ENCODE measurements at regions not wholly inside any gene's neighbourhood (a gene's known extent, or its start where the extent isn't known, plus 50 kb on each side); places are given as distances from the start of the nearest gene placed in this dataset.
A peak's percentile ranks its signal among the peaks of the same experiment; 100 is the strongest.

DNA sequence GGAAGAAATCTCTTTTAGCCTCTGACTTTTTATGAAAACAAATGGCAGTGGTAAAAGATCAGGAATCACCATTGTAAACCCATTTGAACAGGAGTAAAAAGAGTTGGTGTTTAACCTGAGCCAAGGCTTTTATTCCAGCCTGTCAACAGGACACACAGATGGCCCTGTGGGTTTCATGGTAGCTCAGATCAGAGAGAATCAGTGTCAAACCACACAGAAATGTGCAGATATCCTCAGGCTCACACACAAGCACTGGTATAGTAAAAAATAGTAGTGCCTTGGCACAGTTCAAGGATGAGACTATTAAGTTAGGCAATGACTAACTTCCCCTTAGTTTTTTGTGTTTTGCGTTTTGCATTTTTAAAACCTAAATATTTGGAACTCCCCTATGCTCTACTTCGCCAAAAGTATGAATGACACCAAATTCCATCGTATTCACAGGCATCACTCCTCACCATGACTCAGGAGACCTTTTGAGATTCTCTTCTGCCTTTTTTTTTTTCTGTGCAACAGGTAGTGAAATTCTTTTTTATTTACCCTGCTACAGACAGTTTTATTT, 1200.0 kb downstream of the CDH11 start:
- intact Hi-C loops (cut with DNase I) = no loop called here
- Histone ChIP-seq H3K27ac (ENCODE audit: low read length) (no peak overlapping the region), H3K9me3 (ENCODE audit: control insufficient read depth, low read length) (no peaks in the 10 kb centered on the region), H3K4me1 (ENCODE audit: control insufficient read depth, insufficient read depth, low read length) (no peaks in the 10 kb centered on the region), H3K27me3 (ENCODE audit: control insufficient read depth, insufficient read depth) (no peaks in the 10 kb centered on the region), H3K4me3 (ENCODE audit: low read length) (no peak overlapping the region)
- ATAC-seq = no peak
- WGBS = 76% methylated on average over 3 of the region's 3 CpGs
- DNase-seq = no peak

DNA sequence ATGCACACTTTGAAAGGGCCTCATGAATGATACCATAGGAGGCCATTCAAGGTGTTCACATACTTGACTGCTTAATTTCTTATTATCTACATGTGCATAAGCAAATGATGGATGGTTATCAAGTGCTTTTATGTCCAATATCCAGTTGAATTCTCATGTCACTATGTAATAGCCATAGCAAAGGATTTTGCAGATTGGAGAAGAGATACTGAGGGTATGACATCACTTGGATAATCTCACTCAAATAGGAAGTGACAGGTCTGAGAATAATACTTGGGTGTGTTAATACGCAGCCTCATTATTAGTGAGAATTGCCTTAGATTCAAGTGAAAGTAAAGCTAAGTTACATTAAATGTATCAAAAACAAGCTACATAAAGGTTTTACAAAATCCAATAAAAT, 1208.6 kb downstream of the CDH11 start:
- no peak for DNase-seq
- H3K27me3 ChIP-seq (ENCODE audit: control insufficient read depth, insufficient read depth) = no peaks in the 10 kb centered on the region
- intact Hi-C loops (cut with DNase I) = no loop called here
- H3K4me1 ChIP-seq (ENCODE audit: control insufficient read depth, insufficient read depth, low read length) = no peaks in the 10 kb centered on the region
- no peak overlapping the region for H3K4me3 ChIP-seq (ENCODE audit: low read length)
- no peaks in the 10 kb centered on the region for H3K9me3 ChIP-seq (ENCODE audit: control insufficient read depth, low read length)
- no peak for ATAC-seq
- WGBS = 85% methylated on average over 1 of the region's 1 CpG
- no peak overlapping the region for H3K27ac ChIP-seq (ENCODE audit: low read length)

DNA sequence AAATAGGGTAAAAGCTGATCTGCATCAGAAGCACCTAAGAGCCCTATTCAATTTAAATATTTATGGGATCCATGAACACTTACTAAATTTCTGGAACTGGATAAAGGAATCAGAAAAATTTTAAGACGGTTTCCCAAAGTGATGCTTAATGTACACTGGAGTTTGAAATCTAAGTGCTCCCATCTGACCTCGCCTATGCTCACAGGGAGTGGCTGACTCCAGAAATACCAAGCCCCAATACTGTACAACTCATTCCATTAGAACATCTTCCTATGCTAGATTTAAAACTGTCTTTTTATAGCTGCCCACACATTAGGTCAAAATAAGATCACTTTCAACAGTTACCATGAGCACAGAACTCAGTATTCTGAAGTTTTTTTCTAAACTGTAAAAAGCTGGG, 1214.6 kb downstream of the CDH11 start:
- intact Hi-C loops (cut with DNase I) = no loop called here

GRCh38 chr16:63904930-63905329, 1216.9 kb downstream of the CDH11 start:
- WGBS = 79% methylated on average over 2 of the region's 2 CpGs
- Histone ChIP-seq H3K27me3 (ENCODE audit: control insufficient read depth, insufficient read depth) (no peaks in the 10 kb centered on the region), H3K4me3 (ENCODE audit: low read length) (no peak overlapping the region), H3K9me3 (ENCODE audit: control insufficient read depth, low read length) (no peaks in the 10 kb centered on the region), H3K27ac (ENCODE audit: low read length) (no peak overlapping the region), H3K4me1 (ENCODE audit: control insufficient read depth, insufficient read depth, low read length) (no peaks in the 10 kb centered on the region)
- ATAC-seq (peak in 1 of 2 donors; percentile 36), DNase-seq (peak in 1 of 3 donors; percentile 10)
- intact Hi-C loops (cut with DNase I) = no loop called here

More for the DNA sequence above, 1214.6 kb downstream of the CDH11 start:
- Histone ChIP-seq H3K9me3 (ENCODE audit: control insufficient read depth, low read length) (no peaks in the 10 kb centered on the region), H3K4me1 (ENCODE audit: control insufficient read depth, insufficient read depth, low read length) (no peaks in the 10 kb centered on the region), H3K27me3 (ENCODE audit: control insufficient read depth, insufficient read depth) (no peaks in the 10 kb centered on the region), H3K4me3 (ENCODE audit: low read length) (no peak overlapping the region), H3K27ac (ENCODE audit: low read length) (no peak overlapping the region)
- WGBS = 81% methylated on average over 2 of the region's 2 CpGs
- ATAC-seq (no peak), DNase-seq (no peak)

DNA sequence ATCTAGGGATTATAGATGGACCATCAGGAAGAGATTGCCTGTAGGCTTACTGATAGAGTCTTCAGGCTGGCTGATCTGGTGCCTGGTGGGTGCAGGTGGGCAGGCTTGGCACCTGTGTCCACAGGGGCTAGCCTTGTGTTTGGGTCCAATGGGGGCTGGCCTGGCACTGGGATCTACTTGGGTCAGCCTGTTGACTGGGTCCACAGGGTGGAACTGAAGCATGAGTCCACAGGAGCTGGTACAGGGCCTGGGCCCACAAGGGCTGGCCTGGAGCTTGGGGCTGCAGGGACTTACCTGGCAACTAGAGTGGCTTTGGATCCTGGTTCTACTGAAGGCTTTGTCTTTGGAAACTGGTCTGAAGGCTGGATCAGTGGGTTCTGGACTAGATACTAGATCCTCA, 1217.7 kb downstream of the CDH11 start:
- Histone ChIP-seq H3K4me3 (ENCODE audit: low read length) (no peak overlapping the region), H3K27me3 (ENCODE audit: control insufficient read depth, insufficient read depth) (no peaks in the 10 kb centered on the region), H3K4me1 (ENCODE audit: control insufficient read depth, insufficient read depth, low read length) (no peaks in the 10 kb centered on the region), H3K9me3 (ENCODE audit: control insufficient read depth, low read length) (no peaks in the 10 kb centered on the region), H3K27ac (ENCODE audit: low read length) (no peak overlapping the region)
- ATAC-seq = no peak
- intact Hi-C loops (cut with DNase I) = no loop called here
- peak in 1 of 3 donors; percentile 21 for DNase-seq

DNA sequence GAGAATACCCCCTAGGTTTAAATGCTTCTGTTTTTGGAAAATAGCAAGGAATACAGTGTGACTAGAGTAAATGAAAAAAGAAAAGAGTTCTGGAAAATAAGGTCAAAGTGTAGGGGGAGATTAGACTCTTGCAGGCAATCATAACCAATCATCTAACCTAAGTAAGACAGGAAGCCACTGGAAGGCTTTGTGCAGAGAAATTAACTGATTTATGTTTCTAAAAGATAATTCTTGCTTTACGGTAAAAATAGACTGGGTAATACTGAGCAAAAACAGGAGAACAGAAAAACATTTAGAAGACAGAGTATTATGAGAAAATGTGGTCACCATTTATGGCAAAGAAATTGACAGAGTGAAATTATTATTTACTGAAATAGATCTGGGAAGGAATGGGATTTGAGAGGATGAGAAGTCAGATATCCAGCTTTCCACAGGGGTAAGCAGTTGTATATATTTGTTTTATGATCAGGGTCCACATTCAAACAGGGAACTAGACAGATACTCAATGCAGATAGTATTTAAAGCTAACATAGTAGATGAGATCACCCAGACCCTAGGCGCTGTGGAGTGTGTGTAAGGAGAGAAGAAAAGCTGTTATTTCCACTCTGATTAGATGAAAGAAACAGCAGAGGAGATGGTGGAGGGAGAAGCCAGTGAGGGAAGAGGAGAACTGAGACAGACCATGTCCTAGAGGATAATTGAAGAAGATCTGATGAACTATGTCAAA, 1225.3 kb downstream of the CDH11 start:
- Histone ChIP-seq H3K4me1 (ENCODE audit: control insufficient read depth, insufficient read depth, low read length) (no peaks in the 10 kb centered on the region), H3K27ac (ENCODE audit: low read length) (no peak overlapping the region), H3K4me3 (ENCODE audit: low read length) (no peak overlapping the region), H3K9me3 (ENCODE audit: control insufficient read depth, low read length) (no peaks in the 10 kb centered on the region), H3K27me3 (ENCODE audit: control insufficient read depth, insufficient read depth) (no peaks in the 10 kb centered on the region)
- intact Hi-C loops (cut with DNase I) = no loop called here
- WGBS = 73% methylated on average over 2 of the region's 2 CpGs
- DNase-seq (no peak), ATAC-seq (no peak)

- DNase-seq (no peak), ATAC-seq (no peak)
- Histone ChIP-seq H3K9me3 (ENCODE audit: control insufficient read depth, low read length) (no peaks in the 10 kb centered on the region), H3K4me3 (ENCODE audit: low read length) (no peak overlapping the region), H3K4me1 (ENCODE audit: control insufficient read depth, insufficient read depth, low read length) (no peaks in the 10 kb centered on the region), H3K27ac (ENCODE audit: low read length) (no peak overlapping the region), H3K27me3 (ENCODE audit: control insufficient read depth, insufficient read depth) (no peaks in the 10 kb centered on the region)
- intact Hi-C loops (cut with DNase I) = no loop called here
Measured at GRCh38 chr16:63890723-63891122, 1231.1 kb downstream of the CDH11 start.

DNA sequence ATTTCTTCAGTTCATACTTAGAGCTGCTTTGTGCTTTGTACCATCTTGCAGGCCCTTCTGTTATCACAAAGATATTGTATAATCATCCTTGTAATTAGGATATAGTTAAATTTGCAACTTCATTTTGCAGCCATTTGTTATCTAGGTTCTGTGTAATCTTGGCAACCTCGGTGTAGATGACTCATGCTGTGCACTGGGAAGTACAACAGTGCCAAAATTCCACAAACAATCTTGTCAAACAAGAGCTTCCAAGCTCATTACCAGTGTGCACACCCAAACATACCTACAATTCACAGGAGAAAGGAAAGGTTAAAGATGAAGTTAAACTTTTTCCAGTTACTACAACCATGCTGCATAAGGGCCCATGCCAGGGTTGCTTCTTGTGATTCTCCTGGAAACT, 1231.8 kb downstream of the CDH11 start:
- Histone ChIP-seq H3K9me3 (ENCODE audit: control insufficient read depth, low read length) (no peaks in the 10 kb centered on the region), H3K27ac (ENCODE audit: low read length) (no peak overlapping the region), H3K4me3 (ENCODE audit: low read length) (no peak overlapping the region), H3K27me3 (ENCODE audit: control insufficient read depth, insufficient read depth) (no peaks in the 10 kb centered on the region), H3K4me1 (ENCODE audit: control insufficient read depth, insufficient read depth, low read length) (no peaks in the 10 kb centered on the region)
- ATAC-seq (peak; percentile 91 to 95), DNase-seq (peak in 1 of 3 donors; percentile 10)
- intact Hi-C loops (cut with DNase I) = no loop called here
- WGBS = 13% methylated on average over 1 of the region's 1 CpG

GRCh38 chr16:63883091-63883490, 1238.8 kb downstream of the CDH11 start:
- H3K4me1 ChIP-seq (ENCODE audit: control insufficient read depth, insufficient read depth, low read length) = no peaks in the 10 kb centered on the region
- H3K27me3 ChIP-seq (ENCODE audit: control insufficient read depth, insufficient read depth) = no peaks in the 10 kb centered on the region
- H3K27ac ChIP-seq (ENCODE audit: low read length) = no peak overlapping the region
- no peak overlapping the region for H3K4me3 ChIP-seq (ENCODE audit: low read length)
- H3K9me3 ChIP-seq (ENCODE audit: control insufficient read depth, low read length) = no peaks in the 10 kb centered on the region
- intact Hi-C loops (cut with DNase I) = no loop called here
- DNase-seq (no peak), ATAC-seq (no peak)

- no peaks in the 10 kb centered on the region for H3K27me3 ChIP-seq (ENCODE audit: control insufficient read depth, insufficient read depth)
- ATAC-seq = no peak
- intact Hi-C loops (cut with DNase I) = no loop called here
- no peaks in the 10 kb centered on the region for H3K4me1 ChIP-seq (ENCODE audit: control insufficient read depth, insufficient read depth, low read length)
- H3K4me3 ChIP-seq (ENCODE audit: low read length) = no peak overlapping the region
- no peaks in the 10 kb centered on the region for H3K9me3 ChIP-seq (ENCODE audit: control insufficient read depth, low read length)
- no peak overlapping the region for H3K27ac ChIP-seq (ENCODE audit: low read length)
- no peak for DNase-seq
Measured at GRCh38 chr16:63882576-63882975, 1239.3 kb downstream of the CDH11 start.

DNA sequence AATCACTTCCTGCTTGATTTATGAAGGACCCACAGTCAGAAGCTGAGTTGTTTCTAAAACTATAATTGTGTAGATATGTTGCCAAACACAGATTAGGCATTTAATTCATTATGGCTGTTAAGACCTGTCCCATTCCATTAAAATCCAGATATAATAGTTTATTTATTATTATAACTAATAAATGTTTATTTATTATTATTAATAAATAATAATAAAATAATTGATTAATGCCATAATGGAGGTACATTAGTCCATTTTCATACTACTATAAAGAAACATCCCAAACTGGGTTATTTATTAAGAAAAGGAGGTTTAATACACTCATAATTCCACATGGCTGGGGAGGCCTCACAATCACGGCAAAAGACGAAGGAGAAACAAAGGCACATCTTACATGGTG, 1240.9 kb downstream of the CDH11 start:
- H3K4me1 ChIP-seq (ENCODE audit: control insufficient read depth, insufficient read depth, low read length) = no peaks in the 10 kb centered on the region
- no peak overlapping the region for H3K27ac ChIP-seq (ENCODE audit: low read length)
- DNase-seq = no peak
- intact Hi-C loops (cut with DNase I) = no loop called here
- 97% methylated on average over 2 of the region's 2 CpGs for whole genome bisulfite sequencing
- no peak for ATAC-seq
- H3K9me3 ChIP-seq (ENCODE audit: control insufficient read depth, low read length) = no peaks in the 10 kb centered on the region
- no peak overlapping the region for H3K4me3 ChIP-seq (ENCODE audit: low read length)
- no peaks in the 10 kb centered on the region for H3K27me3 ChIP-seq (ENCODE audit: control insufficient read depth, insufficient read depth)

GRCh38 chr16:63877401-63877800, 1244.5 kb downstream of the CDH11 start:
- Histone ChIP-seq H3K9me3 (ENCODE audit: control insufficient read depth, low read length) (no peaks in the 10 kb centered on the region), H3K4me1 (ENCODE audit: control insufficient read depth, insufficient read depth, low read length) (no peaks in the 10 kb centered on the region), H3K27ac (ENCODE audit: low read length) (no peak overlapping the region), H3K4me3 (ENCODE audit: low read length) (no peak overlapping the region), H3K27me3 (ENCODE audit: control insufficient read depth, insufficient read depth) (no peaks in the 10 kb centered on the region)
- intact Hi-C loops (cut with DNase I) = no loop called here
- no peak for ATAC-seq
- WGBS = 64% methylated on average over 3 of the region's 3 CpGs
- no peak for DNase-seq

Measured in right cardiac atrium (tissue), 5 donors.